GM23248 (cell line): ENCODE measurements at regions not wholly inside any gene's neighbourhood (a gene's known extent, or its start where the extent isn't known, plus 50 kb on each side); places are given as distances from the start of the nearest gene placed in this dataset.

Source experiments
- DNase-seq: peaks from one replicate; pipeline ENCODE4 v3.0.0-alpha.2; 2015
- H2AFZ ChIP-seq: fragments of 200-600 bp; sonication (generic); 2 replicates; pipeline ENCODE4 v1.6.1; 2016; ENCODE audit warnings: antibody characterized with exemption
- H3F3A ChIP-seq: fragments of 200-600 bp; sonication (generic); 2 replicates; pipeline ENCODE4 v1.6.1; 2016; ENCODE audit warnings: mild to moderate bottlenecking, antibody characterized with exemption, mixed run types; ENCODE audit not compliant: insufficient read depth
- H3K27ac ChIP-seq: fragments of 200-600 bp; sonication (generic); 2 replicates; pipeline ENCODE4 v1.5.1; 2016; ENCODE audit warnings: mild to moderate bottlenecking
- H3K27me3 ChIP-seq: fragments of 200-600 bp; sonication (generic); replicated peaks from 2 replicates; pipeline ENCODE4 v1.6.1; 2016; ENCODE audit warnings: mild to moderate bottlenecking; ENCODE audit not compliant: insufficient read depth
- H3K36me3 ChIP-seq: fragments of 200-600 bp; sonication (generic); 2 replicates; pipeline ENCODE4 v1.6.1; 2016; ENCODE audit warnings: low read depth, mild to moderate bottlenecking
- H3K4me1 ChIP-seq: fragments of 200-600 bp; sonication (generic); 2 replicates; pipeline ENCODE4 v1.6.1; 2016; ENCODE audit warnings: mild to moderate bottlenecking; ENCODE audit not compliant: insufficient read depth
- H3K4me2 ChIP-seq: fragments of 200-600 bp; sonication (generic); one replicate; pipeline ENCODE4 v1.6.1; 2016; ENCODE audit warnings: mild to moderate bottlenecking; ENCODE audit not compliant: unreplicated experiment
- H3K4me3 ChIP-seq: fragments of 200-600 bp; sonication (generic); 2 replicates; pipeline ENCODE4 v1.5.1; 2016; ENCODE audit warnings: mild to moderate bottlenecking
- H3K79me2 ChIP-seq: fragments of 200-600 bp; sonication (generic); 2 replicates; pipeline ENCODE4 v1.6.1; 2016; ENCODE audit warnings: mild to moderate bottlenecking; ENCODE audit not compliant: insufficient read depth
- H3K9ac ChIP-seq: fragments of 200-600 bp; sonication (generic); 2 replicates; pipeline ENCODE4 v1.6.1; 2016; ENCODE audit warnings: mild to moderate bottlenecking
- H3K9me2 ChIP-seq: fragments of 200-600 bp; sonication (generic); 2 replicates; pipeline ENCODE4 v1.6.1; 2016; ENCODE audit warnings: mixed run types, mild to moderate bottlenecking, moderate library complexity; ENCODE audit not compliant: insufficient read depth
- H3K9me3 ChIP-seq: fragments of 200-600 bp; sonication (generic); one replicate; pipeline ENCODE4 v1.6.1; 2017; ENCODE audit warnings: low read depth
- H4K20me1 ChIP-seq: fragments of 200-600 bp; sonication (generic); 2 replicates; pipeline ENCODE4 v1.6.0; 2016; ENCODE audit not compliant: insufficient read depth
- EZH2 ChIP-seq: fragments of 200-600 bp; sonication (generic); IDR thresholded peaks from 2 replicates; pipeline ENCODE4 v1.6.1; 2018; ENCODE audit warnings: antibody characterized with exemption, mild to moderate bottlenecking; ENCODE audit not compliant: insufficient read depth, poor library complexity, severe bottlenecking
- EZH2phosphoT487 ChIP-seq: fragments of 200-600 bp; sonication (generic); IDR thresholded peaks from 2 replicates; pipeline ENCODE4 v1.6.1; 2018; ENCODE audit warnings: antibody characterized with exemption, moderate library complexity, mild to moderate bottlenecking, low read depth; ENCODE audit not compliant: insufficient read depth
- WGBS, 2 experiments: methylation state at CpG; one replicate each; pipeline ENCODE4 v1.1.6; 2015 to 2017; ENCODE audit warnings: low lambda C conversion rate in 2 of 2, low coverage in 1 of 2; ENCODE audit errors: missing lambda C conversion rate in 2 of 2; 5-methylcytosine and 5-hydroxymethylcytosine counted together
- in situ Hi-C: fragments of 300-500 bp; cut with MboI; formaldehyde crosslinking; loops from 2 replicates; pipeline ENCODE4 v1.15.0; 2020

GRCh38 chr5:28780083-28780692, 1741.8 kb upstream of the CDH9 start:
- Histone ChIP-seq H3K79me2 (no peaks in the 10 kb centered on the region), H3K9me2 (no peaks in the 10 kb centered on the region), H4K20me1 (no peaks in the 10 kb centered on the region), H2AFZ (no peak overlapping the region), H3K9me3 (no peaks in the 10 kb centered on the region), H3K4me3 (no peak overlapping the region), H3K4me1 (no peaks in the 10 kb centered on the region), H3K4me2 (no peak overlapping the region), H3F3A (no peaks in the 10 kb centered on the region), H3K9ac (no peak overlapping the region), H3K27me3 (no peaks in the 10 kb centered on the region), H3K36me3 (no peaks in the 10 kb centered on the region), H3K27ac (no peak overlapping the region)
- in situ Hi-C loops = no loop called here
- TF ChIP-seq EZH2phosphoT487 (no peak), EZH2 (no peak)
- no peak for DNase-seq
- WGBS, 2 experiments = 27 to 37% methylated on average over 1 of the region's 1 CpG

DNA sequence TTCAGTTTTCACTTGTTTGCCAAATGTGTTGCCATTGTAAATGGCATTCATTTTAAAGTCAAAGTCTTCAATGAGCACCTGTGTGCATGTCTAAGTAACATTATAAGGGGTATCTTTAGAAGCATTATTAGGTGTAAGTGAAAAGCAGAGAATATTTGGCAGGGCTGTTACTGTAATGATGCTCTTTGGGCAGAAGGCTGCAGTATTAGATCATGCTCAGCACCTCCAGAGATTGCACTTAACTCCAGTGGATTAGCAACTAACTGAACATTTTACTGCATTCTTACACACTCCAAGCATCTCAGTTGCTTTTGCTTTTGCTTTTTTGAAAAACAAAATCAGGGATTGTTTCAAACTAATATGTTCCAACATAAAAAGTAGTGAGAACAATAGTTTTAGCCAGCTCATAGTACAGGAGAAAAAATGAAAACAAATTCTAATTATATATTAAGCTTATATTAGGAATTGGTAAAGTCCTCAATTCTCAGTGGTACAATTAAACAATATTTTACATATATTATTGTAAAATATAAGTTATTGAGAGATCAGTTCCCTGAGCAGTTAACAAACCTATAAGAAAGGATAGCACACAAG, 1740.9 kb upstream of the CDH9 start:
- in situ Hi-C loops = no loop called here
- H3K9ac ChIP-seq = no peak overlapping the region

GRCh38 chr5:28770307-28770706, 1731.9 kb upstream of the CDH9 start:
- no peaks in the 10 kb centered on the region for H3F3A ChIP-seq
- no peak for DNase-seq
- no peaks in the 10 kb centered on the region for H4K20me1 ChIP-seq
- H3K27ac ChIP-seq = no peak overlapping the region
- no peaks in the 10 kb centered on the region for H3K4me1 ChIP-seq
- TF ChIP-seq EZH2 (no peak), EZH2phosphoT487 (no peak)
- in situ Hi-C loops = no loop called here
- no peak overlapping the region for H2AFZ ChIP-seq
- no peak overlapping the region for H3K9ac ChIP-seq
- H3K79me2 ChIP-seq = no peaks in the 10 kb centered on the region
- no peak overlapping the region for H3K4me2 ChIP-seq
- H3K36me3 ChIP-seq = no peaks in the 10 kb centered on the region
- H3K9me2 ChIP-seq = no peaks in the 10 kb centered on the region
- no peaks in the 10 kb centered on the region for H3K9me3 ChIP-seq
- WGBS, 2 experiments = 13 to 16% methylated on average over 4 of the region's 4 CpGs
- no peak overlapping the region for H3K4me3 ChIP-seq
- H3K27me3 ChIP-seq = no peaks in the 10 kb centered on the region

More for the DNA sequence above, 1740.9 kb upstream of the CDH9 start:
- no peaks in the 10 kb centered on the region for H3F3A ChIP-seq
- no peaks in the 10 kb centered on the region for H4K20me1 ChIP-seq
- no peak overlapping the region for H3K4me2 ChIP-seq
- no peak overlapping the region for H2AFZ ChIP-seq
- DNase-seq = no peak
- H3K79me2 ChIP-seq = no peaks in the 10 kb centered on the region
- no peaks in the 10 kb centered on the region for H3K9me2 ChIP-seq
- H3K27ac ChIP-seq = no peak overlapping the region
- no peaks in the 10 kb centered on the region for H3K27me3 ChIP-seq
- H3K4me3 ChIP-seq = no peak overlapping the region
- TF ChIP-seq EZH2phosphoT487 (no peak), EZH2 (no peak)
- H3K9me3 ChIP-seq = no peaks in the 10 kb centered on the region
- no peaks in the 10 kb centered on the region for H3K4me1 ChIP-seq
- H3K36me3 ChIP-seq = no peaks in the 10 kb centered on the region

DNA sequence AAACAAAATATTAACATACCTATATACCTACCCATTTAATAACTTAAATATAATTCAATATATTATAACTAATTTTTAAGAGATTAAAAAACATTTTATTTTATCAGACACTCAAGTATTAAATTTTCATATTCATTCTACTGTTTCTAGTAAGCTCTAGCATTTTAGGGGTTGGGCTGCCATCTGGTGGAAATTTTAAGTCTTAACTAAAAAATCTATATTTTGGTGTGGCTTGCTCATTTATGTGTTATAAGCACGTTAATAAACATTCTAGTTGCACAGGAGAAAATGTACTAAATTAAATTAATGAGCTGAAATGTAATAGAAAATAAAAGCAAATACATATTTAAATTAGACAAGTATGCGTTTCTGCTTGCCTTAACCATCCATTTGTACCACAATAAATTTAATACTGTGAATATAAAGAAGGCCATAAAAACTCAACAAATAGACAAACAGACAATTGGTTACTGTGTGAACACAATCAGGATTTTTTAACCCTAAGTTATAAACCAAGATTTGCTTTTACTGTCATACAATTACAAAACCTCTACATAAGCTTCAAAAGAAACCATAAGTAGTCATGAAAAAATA, 1728.3 kb upstream of the CDH9 start:
- no peak overlapping the region for H3K9ac ChIP-seq
- H3F3A ChIP-seq = no peaks in the 10 kb centered on the region
- 1 to 2% methylated on average over 2 of the region's 2 CpGs for WGBS, 2 experiments
- no peak overlapping the region for H3K27ac ChIP-seq
- H3K4me2 ChIP-seq = no peak overlapping the region
- peak; percentile 47 for DNase-seq
- TF ChIP-seq EZH2phosphoT487 (no peak), EZH2 (no peak)
- H4K20me1 ChIP-seq = no peaks in the 10 kb centered on the region
- no peaks in the 10 kb centered on the region for H3K27me3 ChIP-seq
- in situ Hi-C loops = no loop called here
- H3K36me3 ChIP-seq = no peaks in the 10 kb centered on the region
- H3K4me3 ChIP-seq = no peak overlapping the region
- no peaks in the 10 kb centered on the region for H3K9me2 ChIP-seq
- no peak overlapping the region for H2AFZ ChIP-seq
- H3K9me3 ChIP-seq = no peaks in the 10 kb centered on the region
- H3K79me2 ChIP-seq = no peaks in the 10 kb centered on the region
- H3K4me1 ChIP-seq = no peaks in the 10 kb centered on the region

DNA sequence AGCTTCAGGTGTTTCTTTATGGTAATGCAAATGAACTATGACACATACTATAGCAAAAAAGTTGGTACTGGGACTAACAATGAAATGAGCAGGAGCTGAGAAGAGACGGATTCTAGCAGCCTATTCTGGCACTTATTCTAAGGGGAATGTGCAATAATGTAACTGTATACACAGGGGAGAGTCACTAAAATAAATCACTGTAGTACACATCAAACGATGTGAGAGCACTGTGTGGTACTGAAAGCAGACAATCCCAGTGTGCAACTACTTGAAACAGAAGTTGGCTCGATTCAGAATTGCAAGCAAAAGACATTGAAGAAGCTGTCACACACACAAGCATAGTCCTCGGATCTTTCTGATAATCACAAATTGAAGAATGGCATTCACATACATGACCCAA, 1713.0 kb upstream of the CDH9 start:
- H3K79me2 ChIP-seq = no peaks in the 10 kb centered on the region
- H3K4me3 ChIP-seq = no peak overlapping the region
- H3K27me3 ChIP-seq = no peaks in the 10 kb centered on the region
- no peak for DNase-seq
- H3K4me1 ChIP-seq = no peaks in the 10 kb centered on the region
- no peak overlapping the region for H3K4me2 ChIP-seq
- 9 to 11% methylated on average over 4 of the region's 4 CpGs for WGBS, 2 experiments
- no peak overlapping the region for H3K9ac ChIP-seq
- no peaks in the 10 kb centered on the region for H3F3A ChIP-seq
- no peaks in the 10 kb centered on the region for H3K36me3 ChIP-seq
- H2AFZ ChIP-seq = no peak overlapping the region
- TF ChIP-seq EZH2 (no peak), EZH2phosphoT487 (no peak)
- no peak overlapping the region for H3K27ac ChIP-seq
- H3K9me3 ChIP-seq = peaks cover 3% of the 10 kb centered on the region
- no peaks in the 10 kb centered on the region for H3K9me2 ChIP-seq
- H4K20me1 ChIP-seq = no peaks in the 10 kb centered on the region
- in situ Hi-C loops = no loop called here
